ENCODE measurements at regions not wholly inside any gene's neighbourhood (a gene's known extent, or its start where the extent isn't known, plus 50 kb on each side); places are given as distances from the start of the nearest gene placed in this dataset.

GRCh38 chr14:25488961-25489360 lies 439.0 kb upstream of the STXBP6 start:
- TF ChIP-seq EZH2phosphoT487 (IDR thresholded peaks at IDR 0.05; ENCODE audit: borderline replicate concordance, low read length) (no peak), EZH2 (IDR thresholded peaks at IDR 0.05; ENCODE audit: low read length, unreplicated experiment) (no peak), CTCF (conservative IDR thresholded peaks at IDR 0.05; ENCODE audit: low read depth, low read length) (no peak)
- ATAC-seq, result no peak
- no peaks in the 10 kb centered on the region for H3K9me2 ChIP-seq (replicated peaks; ENCODE audit: low read length)
- peaks cover 21% of the 10 kb centered on the region; the same call in 1 of the 2 replicates for H3K9me3 ChIP-seq (ENCODE audit: low read length)
- BruUV-seq (replicated peaks), result no TSS peak
- no peaks in the 10 kb centered on the region for H3K4me1 ChIP-seq (ENCODE audit: insufficient read depth, low read length)
- no peak overlapping the region for H3K27ac ChIP-seq (ENCODE audit: low read length)
- no peak overlapping the region for H3K9ac ChIP-seq (ENCODE audit: low read length)
- POLR2A ChIA-PET (ENCODE audit: unreplicated experiment), result no interaction called here
- no peaks in the 10 kb centered on the region for H4K20me1 ChIP-seq (ENCODE audit: low read length)
- DNase-seq, result no peak
- intact Hi-C loops (cut with micrococcal nuclease), result no loop called here
- H3F3A ChIP-seq (ENCODE audit: low read length, unreplicated experiment), result no peaks in the 10 kb centered on the region
- no peak overlapping the region for H3K4me2 ChIP-seq (ENCODE audit: low read length)
- H3K36me3 ChIP-seq (ENCODE audit: low read depth, low read length), result no peaks in the 10 kb centered on the region
- CTCF ChIA-PET, result no interaction called here
- no peaks in the 10 kb centered on the region for H3K79me2 ChIP-seq (ENCODE audit: low read length)
- H3K27me3 ChIP-seq (ENCODE audit: low read length), result no peaks in the 10 kb centered on the region
- H2AFZ ChIP-seq (ENCODE audit: low read length), result no peak overlapping the region
- no peak overlapping the region for H3K4me3 ChIP-seq (ENCODE audit: low read length)

- BruUV-seq (replicated peaks), result no TSS peak
- ChIA-PET CTCF (no interaction called here), POLR2A (ENCODE audit: unreplicated experiment) (no interaction called here)
- Histone ChIP-seq H3K9ac (ENCODE audit: low read length) (no peak overlapping the region), H3K4me1 (ENCODE audit: insufficient read depth, low read length) (no peaks in the 10 kb centered on the region), H3K9me2 (replicated peaks; ENCODE audit: low read length) (no peaks in the 10 kb centered on the region), H3K36me3 (ENCODE audit: low read depth, low read length) (no peaks in the 10 kb centered on the region), H3K4me3 (ENCODE audit: low read length) (no peak overlapping the region), H3K27me3 (ENCODE audit: low read length) (no peaks in the 10 kb centered on the region), H3F3A (ENCODE audit: low read length, unreplicated experiment) (no peaks in the 10 kb centered on the region), H3K4me2 (ENCODE audit: low read length) (no peak overlapping the region), H3K79me2 (ENCODE audit: low read length) (no peaks in the 10 kb centered on the region), H3K9me3 (ENCODE audit: low read length) (peaks cover 19% of the 10 kb centered on the region; the same call in 1 of the 2 replicates), H3K27ac (ENCODE audit: low read length) (no peak overlapping the region), H2AFZ (ENCODE audit: low read length) (no peak overlapping the region), H4K20me1 (ENCODE audit: low read length) (no peaks in the 10 kb centered on the region)
- intact Hi-C loops (cut with micrococcal nuclease), result no loop called here
- DNase-seq, result no peak
- TF ChIP-seq EZH2 (IDR thresholded peaks at IDR 0.05; ENCODE audit: low read length, unreplicated experiment) (no peak), CTCF (conservative IDR thresholded peaks at IDR 0.05; ENCODE audit: low read depth, low read length) (no peak), EZH2phosphoT487 (IDR thresholded peaks at IDR 0.05; ENCODE audit: borderline replicate concordance, low read length) (no peak)
- no peak for ATAC-seq
Measured at GRCh38 chr14:25485381-25485780, 435.4 kb upstream of the STXBP6 start.

GRCh38 chr14:25484906-25485305 lies 435.0 kb upstream of the STXBP6 start:
- H3K36me3 ChIP-seq (ENCODE audit: low read depth, low read length), result no peaks in the 10 kb centered on the region
- ChIA-PET CTCF (no interaction called here), POLR2A (ENCODE audit: unreplicated experiment) (no interaction called here)
- H3F3A ChIP-seq (ENCODE audit: low read length, unreplicated experiment), result no peaks in the 10 kb centered on the region
- peaks cover 22% of the 10 kb centered on the region; the same call in 1 of the 2 replicates for H3K9me3 ChIP-seq (ENCODE audit: low read length)
- BruUV-seq (replicated peaks), result no TSS peak
- no peak for ATAC-seq
- TF ChIP-seq EZH2phosphoT487 (IDR thresholded peaks at IDR 0.05; ENCODE audit: borderline replicate concordance, low read length) (no peak), CTCF (conservative IDR thresholded peaks at IDR 0.05; ENCODE audit: low read depth, low read length) (no peak), EZH2 (IDR thresholded peaks at IDR 0.05; ENCODE audit: low read length, unreplicated experiment) (no peak)
- H3K4me2 ChIP-seq (ENCODE audit: low read length), result no peak overlapping the region
- no peak for DNase-seq
- H3K4me3 ChIP-seq (ENCODE audit: low read length), result no peak overlapping the region
- no peaks in the 10 kb centered on the region for H3K79me2 ChIP-seq (ENCODE audit: low read length)
- H3K27ac ChIP-seq (ENCODE audit: low read length), result no peak overlapping the region
- intact Hi-C loops (cut with micrococcal nuclease), result no loop called here
- no peaks in the 10 kb centered on the region for H3K9me2 ChIP-seq (replicated peaks; ENCODE audit: low read length)
- H2AFZ ChIP-seq (ENCODE audit: low read length), result no peak overlapping the region
- H3K9ac ChIP-seq (ENCODE audit: low read length), result no peak overlapping the region
- no peaks in the 10 kb centered on the region for H3K27me3 ChIP-seq (ENCODE audit: low read length)
- H3K4me1 ChIP-seq (ENCODE audit: insufficient read depth, low read length), result no peaks in the 10 kb centered on the region
- no peaks in the 10 kb centered on the region for H4K20me1 ChIP-seq (ENCODE audit: low read length)

Measured in PC-3 (cell line).